G401.6 (cell line): ENCODE measurements at regions not wholly inside any gene's neighbourhood (a gene's known extent, or its start where the extent isn't known, plus 50 kb on each side); places are given as distances from the start of the nearest gene placed in this dataset.
"Not testable (repeated sequence)": the region's sequence is repeated elsewhere in the genome, so short reads cannot be mapped to it uniquely, and the experiment has no call there.

Source experiments
- FAIRE-seq: peaks from 2 replicates; lab custom pipeline; 2012; peaks lifted over from hg19 to GRCh38; lab: Jason Lieb, UNC

- no peak for FAIRE-seq
These were observed 677.6 kb downstream of the IRS1 start for GRCh38 chr2:226122041-226122440.

DNA sequence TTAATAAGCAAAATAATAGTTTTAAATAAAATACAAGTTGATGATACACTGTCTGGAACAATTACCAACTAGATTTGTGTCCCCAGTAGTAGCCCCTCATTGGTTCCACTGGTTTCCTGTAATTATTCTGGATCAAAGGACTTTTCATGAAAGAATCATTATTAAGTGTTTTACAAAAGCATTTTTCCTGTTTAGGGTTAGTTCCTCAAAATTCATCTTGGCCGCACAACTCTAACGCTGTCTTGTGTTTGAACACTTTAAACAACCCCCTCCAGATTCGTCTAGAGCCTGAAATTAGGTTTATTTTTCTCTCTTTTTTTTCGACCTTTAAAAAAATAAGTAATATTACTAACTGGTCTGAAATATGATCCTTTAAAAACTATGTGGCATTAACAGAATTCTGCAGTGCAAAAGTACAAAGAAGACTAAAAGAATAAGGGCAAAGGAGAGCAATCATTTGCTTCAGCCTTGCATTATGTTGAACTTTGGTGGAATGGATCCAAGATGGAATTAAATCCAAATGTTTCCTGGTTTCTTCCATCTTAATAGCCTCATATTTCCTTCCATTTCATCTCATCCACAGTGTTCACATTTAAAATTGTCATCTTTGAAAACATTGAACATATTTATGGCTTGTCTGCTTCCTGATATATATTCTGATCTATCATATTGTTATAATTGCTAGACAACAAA lies 678.4 kb downstream of the IRS1 start:
- FAIRE-seq: no peak

GRCh38 chr2:226118471-226119429 lies 680.9 kb downstream of the IRS1 start:
- no peak for FAIRE-seq

- peak; percentile 25 for FAIRE-seq
These were observed 682.0 kb downstream of the IRS1 start for GRCh38 chr2:226117510-226118065.

DNA sequence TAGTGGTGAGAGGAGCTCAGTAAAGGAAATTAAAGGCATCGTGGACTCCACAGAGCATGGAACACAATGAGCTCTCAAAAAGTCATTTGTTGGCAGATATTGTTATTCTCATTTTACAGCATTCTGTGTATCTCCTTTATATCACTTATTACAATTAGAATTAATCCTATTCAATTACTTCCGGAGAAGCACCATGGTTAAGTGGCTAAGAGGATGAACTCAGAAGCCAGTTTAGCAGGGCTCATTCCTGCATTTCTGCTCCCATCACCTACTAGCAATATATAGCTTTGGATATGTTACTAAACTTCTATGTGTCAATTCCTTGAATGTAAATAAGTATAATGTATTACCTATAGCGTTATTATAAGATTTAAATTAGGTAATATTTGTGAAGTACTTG lies 683.3 kb downstream of the IRS1 start:
- no peak for FAIRE-seq

- no peak for FAIRE-seq
These were observed 683.8 kb downstream of the IRS1 start for GRCh38 chr2:226115832-226116200.

- FAIRE-seq: no peak
These were observed 684.4 kb downstream of the IRS1 start for GRCh38 chr2:226115102-226115831.

- FAIRE-seq: no peak
These were observed 685.2 kb downstream of the IRS1 start for GRCh38 chr2:226114436-226114835.

DNA sequence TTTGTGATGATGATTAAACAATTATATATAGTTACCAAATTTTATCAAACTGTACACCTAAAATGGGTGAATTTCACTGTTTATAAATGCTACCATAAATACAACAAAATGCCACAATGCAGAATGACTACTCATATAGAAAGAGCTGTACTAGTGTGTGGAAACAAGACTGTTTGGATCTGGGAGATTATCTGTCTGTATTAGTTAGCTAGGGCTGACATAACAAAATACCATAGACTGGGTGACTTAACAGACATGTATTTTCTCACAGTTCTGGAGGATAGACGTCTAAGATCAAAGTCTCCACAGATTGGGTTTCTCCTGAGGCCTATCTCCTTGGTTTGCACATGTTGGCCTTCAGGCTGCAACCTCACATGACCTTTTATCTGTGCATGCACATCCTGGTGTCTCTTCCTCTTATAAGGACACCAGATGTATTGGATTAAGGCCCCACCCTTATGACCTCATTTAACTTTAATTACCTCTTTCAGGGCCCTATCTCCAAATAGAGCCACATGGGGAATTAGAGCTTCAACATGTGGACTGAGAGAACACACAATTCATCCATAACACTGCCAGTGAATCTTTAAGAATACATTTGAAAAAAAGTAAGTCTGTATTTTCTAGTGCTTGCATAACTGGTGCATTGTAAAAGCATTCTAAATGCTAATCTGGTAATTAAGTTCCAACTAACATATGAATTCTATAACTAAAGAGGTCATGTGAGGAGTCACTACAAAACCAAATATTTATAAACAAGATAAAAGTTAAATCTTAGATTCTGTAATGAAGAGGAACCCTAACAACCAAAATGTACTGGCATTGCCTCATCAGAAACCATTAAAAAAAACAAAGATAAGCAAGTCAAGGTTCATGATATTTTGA lies 699.6 kb downstream of the NYAP2 start:
- no peak for FAIRE-seq

DNA sequence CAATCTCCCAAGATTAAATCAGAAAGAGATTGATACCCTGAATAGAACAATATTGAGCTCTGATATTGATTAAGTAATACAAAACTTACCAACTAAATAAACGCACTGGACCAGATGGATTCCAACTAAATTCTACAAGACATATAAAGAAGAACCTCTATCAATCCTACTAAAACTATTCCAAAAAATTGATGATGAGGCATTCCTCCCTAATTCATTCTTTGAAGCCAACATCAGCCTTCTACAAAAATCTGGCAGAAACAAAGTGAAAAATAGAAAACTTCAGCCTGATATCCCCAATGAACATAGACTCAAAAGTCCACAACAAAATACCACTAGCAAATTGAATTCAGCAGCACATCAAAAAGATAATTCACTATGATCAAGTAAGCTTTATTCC lies 695.5 kb downstream of the NYAP2 start:
- FAIRE-seq: no peak

- FAIRE-seq: no peak
These were observed 693.9 kb downstream of the NYAP2 start for GRCh38 chr2:226093364-226093763.

DNA sequence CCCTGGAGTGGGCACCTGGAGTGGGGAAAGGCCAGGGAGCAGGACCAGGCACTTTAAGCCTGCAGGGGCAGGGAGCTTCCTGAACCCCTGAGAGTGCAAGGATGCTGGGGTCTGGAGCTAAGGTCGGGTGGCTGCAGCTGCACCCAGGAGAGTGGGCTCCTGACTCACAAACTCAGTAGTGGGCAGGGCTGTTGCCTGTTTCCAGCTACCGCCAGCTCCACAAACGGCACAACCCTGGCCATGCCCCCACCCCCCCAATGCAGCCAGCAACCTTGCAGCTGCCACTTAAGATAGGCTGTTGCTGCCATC lies 688.8 kb downstream of the NYAP2 start:
- no peak for FAIRE-seq

- FAIRE-seq: no peak
These were observed 688.2 kb downstream of the NYAP2 start for GRCh38 chr2:226087505-226088365.

- FAIRE-seq: no peak
These were observed 687.5 kb downstream of the NYAP2 start for GRCh38 chr2:226087051-226087450.

DNA sequence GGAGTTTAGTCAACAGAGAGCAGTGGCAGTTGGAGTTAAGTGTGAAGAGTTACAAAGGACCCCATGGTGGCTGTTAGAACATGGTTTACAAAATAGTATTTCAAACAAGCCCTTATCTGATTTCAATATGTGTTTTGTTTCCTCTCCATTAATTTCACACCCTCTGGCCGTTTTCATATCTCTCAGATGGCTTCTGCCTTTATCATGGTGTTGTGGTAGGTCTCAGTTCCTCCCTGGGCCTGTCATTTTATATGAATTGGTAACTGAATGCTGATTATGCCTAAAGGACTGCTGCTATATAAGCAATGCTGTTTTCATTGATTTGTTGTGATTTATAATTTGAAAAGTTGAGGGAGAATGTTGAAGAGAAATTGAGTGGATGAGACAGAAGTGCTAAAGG lies 686.7 kb downstream of the NYAP2 start:
- no peak for FAIRE-seq

- FAIRE-seq: not testable (repeated sequence)
These were observed 685.9 kb downstream of the NYAP2 start for GRCh38 chr2:226085425-226085824.

DNA sequence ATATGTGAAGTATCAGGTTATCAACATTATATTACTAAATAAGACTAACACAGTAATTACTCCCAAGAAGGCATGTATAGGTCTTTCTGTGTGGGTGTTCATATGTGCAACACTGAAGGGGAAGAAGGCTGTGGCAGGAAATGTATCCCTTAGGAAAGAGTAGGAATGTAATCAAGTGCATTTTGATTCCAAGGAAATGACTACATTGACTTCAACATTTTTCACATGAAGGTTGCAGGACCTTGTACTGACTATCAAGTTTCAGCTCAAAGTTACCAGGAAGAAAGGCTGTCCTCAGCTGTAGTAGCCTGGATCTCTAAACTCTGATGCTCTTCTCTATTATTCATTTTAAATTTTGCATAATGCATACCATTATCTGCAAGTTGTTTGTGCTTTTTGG lies 680.8 kb downstream of the NYAP2 start:
- FAIRE-seq: no peak

DNA sequence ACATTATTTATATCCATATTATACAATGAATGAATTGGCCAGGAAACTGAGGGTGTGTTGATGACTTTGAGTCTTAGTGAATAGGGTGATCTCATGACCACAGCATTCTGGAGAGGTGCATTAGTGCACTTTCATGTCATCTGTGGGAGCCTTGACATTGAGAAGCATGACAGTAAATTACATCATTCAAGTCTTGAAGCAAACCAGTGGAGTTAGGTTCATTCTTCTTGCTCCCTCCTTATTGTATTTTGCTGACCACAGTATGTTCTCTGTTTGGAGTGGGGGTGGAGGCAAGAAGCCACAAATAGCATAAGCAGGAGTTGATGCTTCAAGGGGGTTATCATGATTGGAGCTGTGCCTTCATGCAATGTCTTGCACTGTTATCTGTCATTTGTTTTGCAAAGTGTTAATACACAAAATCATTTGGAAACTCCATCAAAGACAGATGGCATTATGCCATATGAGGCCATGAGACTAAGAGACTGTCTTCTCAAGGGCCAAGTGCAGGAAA lies 680.2 kb downstream of the NYAP2 start:
- FAIRE-seq: no peak

DNA sequence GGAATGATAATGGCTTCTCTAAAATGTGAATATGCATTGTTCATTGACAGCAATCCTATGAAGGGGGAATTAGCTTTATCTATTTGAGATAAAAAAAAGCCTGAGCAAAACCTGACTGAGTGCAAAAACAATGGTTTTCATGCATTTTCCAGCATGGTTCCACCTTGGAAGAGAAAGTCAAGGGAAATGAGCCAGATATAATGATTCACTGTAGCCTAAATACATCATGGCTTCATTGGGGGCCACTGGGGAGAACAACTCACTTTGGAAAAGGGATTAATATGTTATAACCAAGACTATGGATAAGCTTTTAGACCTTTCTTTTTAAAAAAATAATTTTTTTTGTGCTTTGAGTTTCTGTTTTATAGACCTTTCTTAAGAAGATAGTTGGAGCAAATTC lies 679.7 kb downstream of the NYAP2 start:
- no peak for FAIRE-seq

GRCh38 chr2:226078666-226079065 lies 679.2 kb downstream of the NYAP2 start:
- no peak for FAIRE-seq

DNA sequence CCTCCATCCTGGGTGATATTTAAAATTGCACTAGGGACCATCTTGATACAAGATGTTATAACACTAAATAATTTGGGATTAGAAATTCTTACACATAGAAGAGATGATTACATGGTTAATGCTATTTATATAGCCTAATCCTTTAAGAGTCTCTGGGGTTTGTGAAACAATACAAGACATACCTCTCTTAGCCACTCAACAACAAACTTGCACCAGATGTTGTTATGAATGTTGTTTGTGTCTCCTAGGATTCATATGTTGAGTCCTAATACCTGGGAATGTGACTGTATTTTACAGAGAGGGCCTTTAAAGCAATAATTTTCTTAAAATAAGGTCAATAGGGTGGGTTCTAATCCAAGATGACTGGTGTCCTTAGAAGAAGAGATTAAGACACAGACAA lies 678.3 kb downstream of the NYAP2 start:
- no peak for FAIRE-seq
